Stimulated activated CD4-positive, alpha-beta T cell treated with anti-CD3 and anti-CD28 coated beads, Interleukin-2, amount 100 ng/mL, for 24 hours (primary cell): ENCODE measurements at regions not wholly inside any gene's neighbourhood (a gene's known extent, or its start where the extent isn't known, plus 50 kb on each side); places are given as distances from the start of the nearest gene placed in this dataset.
"Not testable (repeated sequence)": the region's sequence is repeated elsewhere in the genome, so short reads cannot be mapped to it uniquely, and the experiment has no call there.

Experiments
- DNase-seq, 2 donors: peaks; one replicate each; pipeline ENCODE4 v3.0.0-alpha.2; 2020

DNA sequence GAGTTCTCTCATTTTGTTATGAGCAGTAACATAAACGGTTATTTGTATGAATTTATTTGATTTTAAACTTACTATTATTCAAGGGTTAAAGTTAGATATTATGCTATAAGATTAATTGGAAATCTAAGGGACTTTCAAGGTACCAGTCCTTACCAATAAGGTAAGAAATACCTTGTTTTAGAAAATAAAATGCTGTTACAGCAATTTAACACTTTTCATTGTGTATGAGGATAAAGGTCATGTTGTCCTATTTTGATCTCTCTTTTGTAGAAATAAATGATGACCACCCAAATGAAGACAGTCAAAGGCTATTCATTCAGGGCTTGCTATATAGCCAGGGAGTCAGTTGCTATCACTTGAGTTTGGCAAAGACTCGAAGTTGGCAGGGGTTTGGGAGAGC lies 1185.9 kb upstream of the GOT2 start:
- no peak for DNase-seq

DNA sequence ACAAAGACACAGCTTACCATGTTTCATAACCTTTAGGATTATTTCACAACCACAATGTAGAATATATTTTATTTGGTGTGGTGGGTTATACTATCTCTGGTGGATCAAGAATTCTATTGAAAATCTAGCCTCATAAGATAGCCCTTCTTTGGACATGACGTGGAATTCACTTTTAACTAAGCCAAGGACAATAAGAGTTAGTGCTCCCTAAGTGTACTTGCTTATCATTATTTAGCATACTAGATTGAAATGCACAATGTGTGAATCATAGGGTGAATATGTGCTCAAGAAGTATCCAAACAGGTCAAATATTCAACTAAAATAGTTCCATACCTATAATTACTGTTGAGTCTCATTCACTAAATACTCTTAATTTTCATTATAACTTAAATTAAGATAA lies 1179.5 kb upstream of the GOT2 start:
- no peak for DNase-seq

DNA sequence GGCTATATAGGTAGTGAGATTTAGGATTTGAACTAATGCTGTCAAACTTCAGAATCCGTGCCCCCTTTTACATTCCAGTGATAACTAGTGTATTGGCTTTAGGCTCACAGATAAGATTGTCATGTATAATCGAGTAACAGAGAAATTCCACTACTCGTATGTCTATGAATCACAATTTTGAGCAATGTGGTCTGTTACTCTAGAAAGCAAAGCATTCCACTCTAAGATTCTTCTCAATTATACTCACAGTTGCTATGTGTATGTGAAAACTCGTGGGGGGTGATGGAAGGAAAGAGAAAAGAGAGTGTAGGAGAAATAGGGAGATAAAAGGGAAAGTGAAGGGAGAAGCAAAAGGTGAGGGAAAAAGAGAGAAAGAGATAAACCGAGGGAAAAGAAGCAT lies 1175.1 kb upstream of the GOT2 start:
- no peak for DNase-seq

DNA sequence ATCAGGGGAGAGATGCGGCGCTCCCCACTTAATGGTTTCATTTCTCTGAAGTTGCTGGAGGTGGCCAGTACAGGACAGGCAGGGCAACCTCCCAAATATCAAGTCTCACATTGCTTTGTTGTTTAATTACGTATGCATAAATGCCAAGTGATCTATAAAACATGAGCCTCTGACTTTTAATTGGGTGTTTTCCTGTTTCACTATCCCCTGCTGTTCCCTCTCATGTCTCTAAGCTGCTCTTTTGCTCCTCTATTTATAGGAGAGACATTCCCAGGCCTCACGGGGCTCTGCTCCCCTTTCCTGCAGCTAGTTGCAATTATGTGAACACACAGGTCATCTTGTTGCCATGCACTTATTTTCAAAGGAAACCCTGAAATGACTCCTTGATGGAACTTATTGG lies 1173.5 kb upstream of the GOT2 start:
- no peak for DNase-seq

DNA sequence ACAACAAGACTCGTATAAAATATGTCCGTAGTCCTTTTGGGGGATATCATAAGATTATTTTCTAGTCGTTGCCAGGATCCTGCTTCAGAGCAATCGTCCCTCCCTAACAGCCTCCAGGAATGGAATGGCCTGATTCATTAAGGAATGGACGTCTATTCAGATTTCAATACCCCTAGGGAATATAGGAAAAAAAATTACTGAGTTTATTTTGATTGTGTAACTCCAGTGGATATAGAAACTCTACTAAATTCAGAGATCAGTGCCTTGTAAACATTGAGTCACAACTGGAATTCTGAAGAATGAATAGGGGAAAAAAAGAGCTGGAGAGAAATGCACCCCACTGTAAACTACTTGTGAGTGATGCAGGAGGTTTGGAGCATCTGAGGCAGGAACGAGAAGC lies 1171.5 kb upstream of the GOT2 start:
- no peak for DNase-seq

DNA sequence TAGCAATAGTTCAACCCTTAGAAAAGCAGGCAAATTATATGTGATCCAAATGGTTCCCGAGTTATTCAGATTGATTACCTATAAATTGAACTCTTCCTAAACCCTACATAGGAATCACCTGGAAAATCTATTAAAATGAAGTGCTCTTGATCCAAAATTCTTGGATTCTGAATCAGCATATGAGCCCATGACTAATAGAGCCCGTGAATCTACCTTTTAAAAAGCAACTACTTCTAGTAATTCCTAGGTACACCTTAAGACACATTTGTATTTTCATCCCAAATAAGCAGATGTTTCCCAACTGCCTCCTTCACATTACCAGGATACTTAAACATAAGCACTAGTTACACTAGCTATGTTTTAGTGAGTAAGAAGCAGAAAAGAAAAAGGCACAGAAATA lies 1171.0 kb upstream of the GOT2 start:
- DNase-seq: no peak

DNA sequence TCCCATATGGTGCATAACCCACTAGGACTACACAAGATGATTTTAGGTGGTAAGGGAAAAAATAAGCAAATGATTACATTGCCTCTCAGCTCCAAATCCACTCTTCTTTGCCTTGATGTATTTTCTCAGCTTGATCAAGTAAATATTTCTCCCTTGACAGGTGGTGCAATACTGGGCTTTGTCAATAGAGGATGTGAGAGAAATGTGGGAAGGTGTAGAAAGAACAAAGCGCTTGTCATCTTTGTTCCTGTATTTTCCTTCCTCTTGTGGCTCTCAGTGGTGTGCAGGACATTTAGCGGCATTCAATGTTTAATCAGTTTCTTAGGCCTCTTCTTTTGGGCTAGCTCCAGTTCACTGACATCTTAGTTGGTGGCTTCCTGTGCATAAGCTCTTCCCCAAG lies 1165.8 kb upstream of the GOT2 start:
- DNase-seq: no peak

DNA sequence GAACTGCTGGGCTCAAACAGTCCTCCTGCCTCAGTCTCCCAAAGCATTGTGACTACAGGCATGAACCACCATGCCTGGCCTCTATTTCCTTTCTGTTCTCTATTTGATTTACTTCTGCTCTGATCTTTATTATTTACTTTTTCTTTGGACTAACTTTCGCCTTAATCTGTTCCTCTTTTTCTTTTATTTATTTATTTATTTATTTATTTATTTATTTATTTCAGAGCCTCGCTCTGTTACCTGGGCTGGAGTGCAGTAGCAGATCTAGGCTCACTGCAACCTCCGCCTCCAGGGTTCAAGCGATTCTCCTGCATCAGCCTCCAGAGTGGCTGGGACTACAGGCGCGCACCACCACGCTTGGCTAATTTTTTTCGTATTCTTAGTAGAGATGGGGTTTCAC lies 1158.3 kb upstream of the GOT2 start:
- no peak for DNase-seq

DNA sequence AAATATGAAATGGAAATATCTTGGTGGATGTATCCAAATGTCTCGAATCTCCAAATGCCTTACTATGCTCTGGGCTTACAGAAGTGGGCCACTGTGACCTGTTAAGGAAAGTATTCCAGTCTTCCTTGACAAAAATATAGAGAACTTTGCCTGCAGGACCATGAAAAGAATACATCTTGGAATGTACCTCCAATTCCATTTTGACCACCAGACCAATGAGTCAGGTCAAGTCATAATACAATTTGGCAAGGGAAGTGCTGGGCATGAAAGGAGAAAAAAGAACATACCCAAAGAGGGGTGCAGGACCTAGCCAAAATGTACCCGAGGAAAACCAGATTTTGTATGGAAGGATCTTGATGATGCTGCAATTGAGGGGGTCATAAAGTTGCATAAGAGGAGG lies 1153.7 kb upstream of the GOT2 start:
- no peak for DNase-seq

DNA sequence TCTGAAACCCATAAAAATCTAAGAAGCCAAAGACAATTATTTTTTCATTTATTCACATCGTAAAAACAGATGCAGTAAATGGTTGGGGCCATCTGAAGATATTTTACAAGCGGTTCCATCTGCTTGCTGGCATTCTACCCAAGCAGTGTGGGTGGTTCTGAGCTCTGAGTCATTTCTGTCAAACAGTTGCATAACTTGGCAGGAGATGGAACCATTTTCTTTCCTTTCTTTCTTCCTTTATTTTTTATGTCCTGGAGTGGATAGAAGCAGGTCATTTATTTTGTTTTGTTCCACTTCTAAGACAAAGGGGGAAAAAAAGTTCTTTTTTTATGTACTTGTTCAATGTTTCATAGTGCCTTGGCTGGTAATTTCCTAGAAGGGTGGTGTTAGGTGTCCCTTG lies 1151.9 kb upstream of the GOT2 start:
- DNase-seq: no peak

DNA sequence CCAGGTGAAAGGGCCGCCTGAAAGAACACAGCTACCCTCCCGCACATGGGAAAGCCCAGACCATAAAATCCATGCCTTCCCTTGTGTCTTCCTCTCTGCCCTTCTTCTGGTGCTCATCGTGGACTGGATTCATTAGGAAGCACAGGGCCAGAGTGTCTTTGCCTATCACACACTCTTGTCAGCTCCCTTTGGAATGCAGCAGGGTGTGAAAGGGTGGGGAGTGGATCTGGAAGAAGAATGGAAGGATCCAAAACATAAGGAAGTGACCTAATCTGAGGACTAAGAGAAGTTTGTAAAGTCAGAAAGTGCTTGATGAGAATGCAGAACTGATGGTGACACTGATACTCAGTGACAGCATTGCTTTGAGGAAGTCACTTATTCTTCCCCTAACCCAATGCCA lies 1147.3 kb upstream of the GOT2 start:
- DNase-seq: no peak

DNA sequence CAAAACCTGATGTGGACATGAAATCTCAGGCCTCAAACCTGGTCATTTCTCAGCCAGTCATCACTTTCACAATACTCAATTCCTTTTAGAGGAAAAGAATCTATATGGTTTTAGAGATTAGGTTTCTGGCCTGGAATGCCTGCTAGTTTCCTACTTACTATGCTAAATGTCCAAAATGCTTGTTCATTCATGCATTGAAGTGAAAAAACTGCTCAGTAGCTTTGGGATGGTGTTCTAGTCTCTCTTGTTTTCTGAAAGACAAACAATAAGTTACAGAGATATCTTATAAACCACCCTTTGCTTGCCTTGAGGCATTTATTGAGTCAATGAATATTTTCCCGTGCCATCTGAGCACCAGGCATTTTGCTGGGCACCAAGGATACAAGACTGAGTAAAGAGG lies 1146.5 kb upstream of the GOT2 start:
- DNase-seq: no peak

DNA sequence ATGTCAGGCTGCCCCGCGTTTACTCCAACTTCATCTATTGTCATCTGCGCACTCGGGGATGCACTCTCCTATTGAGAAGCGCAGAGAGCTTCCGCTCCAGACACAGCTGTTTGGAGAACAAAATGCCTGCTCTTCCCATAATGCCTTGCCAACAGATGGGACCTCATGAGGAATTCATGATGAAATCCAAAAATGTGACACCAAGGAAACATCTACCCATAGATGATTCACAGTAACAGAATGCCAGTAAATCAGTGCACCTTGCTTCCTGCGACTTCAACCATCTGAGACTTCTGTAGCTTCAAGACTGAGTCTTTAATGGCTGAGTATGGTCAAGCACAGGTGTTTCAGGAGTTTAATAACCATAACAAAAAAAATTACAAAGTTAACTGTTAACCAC lies 1144.9 kb upstream of the GOT2 start:
- no peak for DNase-seq

DNA sequence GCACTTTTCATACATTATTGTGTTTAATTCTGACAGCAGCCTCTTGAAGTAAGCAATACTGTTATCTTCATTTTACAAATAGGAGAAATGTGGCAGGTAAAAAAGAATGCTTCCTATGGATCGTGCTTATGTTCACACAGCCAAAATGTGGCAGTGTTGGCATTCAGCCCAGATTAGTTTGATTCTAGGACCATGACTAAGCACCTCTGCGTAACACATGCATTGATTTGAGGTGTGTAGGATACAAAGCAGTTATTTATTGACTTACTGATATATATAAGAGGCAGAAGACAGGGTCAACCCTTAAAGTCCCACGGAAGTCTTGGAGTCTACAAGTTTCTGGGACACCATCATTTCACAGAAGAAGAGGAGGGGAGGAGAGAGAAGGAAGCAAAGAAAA lies 1144.4 kb upstream of the GOT2 start:
- no peak for DNase-seq

DNA sequence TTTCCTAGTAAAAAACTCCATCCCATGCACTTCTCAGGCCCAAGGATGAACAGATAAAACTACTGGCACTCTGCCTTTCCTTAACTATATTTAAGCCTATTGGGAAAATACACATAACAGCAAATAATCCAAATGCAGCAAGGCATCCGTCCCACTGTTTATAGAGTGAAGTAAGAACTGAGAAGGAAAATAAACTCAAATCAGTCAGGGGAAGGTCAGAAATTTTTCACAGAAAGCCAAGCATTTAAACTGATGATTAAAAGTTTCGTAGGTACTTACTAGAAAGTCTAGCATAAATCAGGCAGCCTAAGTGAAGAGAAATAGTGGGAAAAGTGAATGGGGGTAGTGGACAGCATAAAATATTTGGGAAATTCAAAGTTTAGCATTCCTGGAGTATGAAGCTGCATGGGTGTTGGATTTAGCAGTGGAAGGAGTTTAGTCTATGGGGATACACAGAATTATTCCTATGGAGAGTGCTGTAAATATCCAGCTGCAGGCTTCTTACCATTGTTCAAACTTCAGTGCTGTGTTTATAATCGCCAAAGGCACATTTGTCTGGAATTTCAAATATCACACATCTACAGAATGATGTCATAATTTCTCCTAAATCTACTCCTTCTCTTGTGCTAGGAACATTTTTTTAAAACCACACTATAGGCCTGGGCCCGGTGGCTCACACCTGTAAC lies 1131.0 kb upstream of the GOT2 start:
- no peak for DNase-seq

DNA sequence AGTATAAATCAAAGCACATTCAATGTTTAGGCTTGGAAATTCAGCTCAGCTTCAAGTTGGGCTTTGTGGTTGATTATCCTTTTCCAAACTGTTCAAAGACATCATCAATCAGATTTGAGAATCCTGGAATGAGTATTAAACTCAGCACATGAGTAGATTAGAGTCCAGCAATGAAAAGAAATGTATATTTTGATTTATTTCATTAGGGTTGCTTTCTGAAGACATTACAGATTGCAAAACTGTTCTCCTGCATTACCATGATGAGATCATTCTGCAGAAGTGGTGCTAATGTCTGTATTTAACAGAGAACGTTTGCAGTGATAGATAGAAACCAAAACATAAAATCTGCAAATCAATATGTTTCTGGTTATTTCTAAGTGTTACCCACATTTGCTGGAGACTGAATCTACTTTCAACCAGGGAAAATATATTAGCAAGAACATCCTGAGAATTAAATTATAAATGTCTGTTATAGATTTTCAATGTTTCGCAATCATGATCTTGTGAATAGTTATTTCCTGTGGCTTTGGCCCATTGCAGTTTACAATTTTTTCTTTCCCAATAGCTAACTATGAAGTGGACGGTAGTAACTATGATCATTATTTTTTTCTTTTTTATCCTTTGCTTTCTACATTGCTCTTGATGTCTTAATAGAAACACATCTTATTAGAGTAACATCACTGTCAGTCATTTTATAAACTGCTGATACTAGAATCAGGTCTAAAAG lies 1125.7 kb upstream of the GOT2 start:
- DNase-seq: no peak

DNA sequence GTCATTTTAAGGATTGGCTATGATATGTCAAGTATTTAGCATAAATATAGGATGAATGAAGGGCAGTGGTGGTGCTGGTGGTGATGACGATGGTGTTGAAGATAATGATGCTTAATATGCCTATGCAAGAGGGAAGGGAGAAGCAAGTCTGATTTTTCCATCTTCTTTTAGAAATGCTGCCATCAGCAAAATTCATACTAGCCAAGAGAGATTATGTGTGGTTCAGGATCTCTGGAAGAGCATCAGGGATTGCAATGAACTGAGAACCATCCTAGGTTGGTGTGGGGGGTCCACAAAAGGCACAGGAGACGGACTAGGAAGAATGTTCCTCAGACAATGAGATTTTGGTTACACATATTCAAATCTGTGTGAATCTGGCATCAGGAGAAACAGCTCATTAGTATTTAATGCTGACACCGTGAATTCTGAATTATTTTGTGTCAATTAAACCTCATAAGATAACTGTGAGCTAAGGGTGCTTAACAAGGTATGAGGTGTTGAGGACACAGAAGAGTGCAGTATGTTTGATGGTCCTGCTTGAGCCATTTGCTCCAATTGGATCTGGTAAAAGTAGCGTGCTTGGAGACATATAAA lies 1120.8 kb upstream of the GOT2 start:
- no peak for DNase-seq

DNA sequence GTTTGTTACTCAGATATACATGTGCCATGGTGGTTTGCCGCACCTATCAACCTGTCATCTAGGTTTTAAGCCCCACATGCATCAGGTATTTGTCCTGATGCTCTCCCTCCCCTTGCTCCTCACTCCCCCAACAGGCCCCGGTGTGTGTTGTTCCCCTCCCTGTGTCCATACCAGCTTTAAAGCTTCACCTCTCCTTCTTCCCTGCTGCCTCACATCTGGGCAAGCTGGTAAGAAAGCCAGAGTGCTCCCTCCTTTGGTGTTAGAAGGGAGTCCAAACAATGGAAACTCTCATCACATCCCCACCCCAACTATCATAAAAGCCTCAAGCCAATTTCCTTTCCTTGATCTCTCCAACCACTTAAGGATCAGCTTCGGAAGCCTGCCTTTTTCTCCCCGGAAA lies 1115.6 kb upstream of the GOT2 start:
- DNase-seq: no peak

DNA sequence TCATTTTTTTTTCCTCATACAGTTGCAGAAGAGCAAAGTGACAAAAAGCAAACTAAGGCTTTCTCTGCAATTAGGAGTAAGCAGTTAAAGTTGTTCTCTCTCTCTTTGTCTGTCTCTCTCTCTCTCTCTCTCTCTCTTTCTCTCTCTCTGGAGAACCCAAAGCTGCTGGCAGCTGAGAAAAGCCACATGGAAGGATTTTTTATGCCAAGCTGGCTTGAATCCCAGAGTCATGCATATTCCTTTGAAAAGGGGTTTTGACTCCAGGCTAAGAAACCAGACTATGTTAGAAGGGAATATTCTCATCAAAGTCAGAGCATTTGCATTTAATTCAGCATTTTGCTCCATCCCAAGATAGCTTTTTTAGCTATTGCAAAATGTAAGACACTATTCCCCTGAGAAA lies 1114.2 kb upstream of the GOT2 start:
- DNase-seq: no peak

DNA sequence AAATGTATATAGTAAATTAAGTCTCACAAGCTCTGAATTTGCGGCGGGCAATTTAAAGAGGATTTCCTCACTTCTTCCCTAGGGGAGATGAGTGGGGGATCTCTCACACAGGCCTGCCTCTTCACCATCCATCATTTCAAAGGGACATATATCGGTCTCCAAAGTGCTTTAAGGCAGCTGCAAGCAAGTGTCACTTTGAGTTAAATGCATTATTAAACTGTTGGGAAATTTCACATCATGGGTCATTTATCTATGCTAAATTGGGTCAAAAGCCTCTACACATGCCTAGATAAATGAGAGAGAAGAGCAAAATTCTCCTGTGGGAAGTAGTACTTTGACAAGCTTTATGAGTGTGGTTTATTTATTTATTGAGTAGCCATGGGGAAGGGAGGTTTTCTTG lies 1106.1 kb upstream of the GOT2 start:
- DNase-seq: no peak

DNA sequence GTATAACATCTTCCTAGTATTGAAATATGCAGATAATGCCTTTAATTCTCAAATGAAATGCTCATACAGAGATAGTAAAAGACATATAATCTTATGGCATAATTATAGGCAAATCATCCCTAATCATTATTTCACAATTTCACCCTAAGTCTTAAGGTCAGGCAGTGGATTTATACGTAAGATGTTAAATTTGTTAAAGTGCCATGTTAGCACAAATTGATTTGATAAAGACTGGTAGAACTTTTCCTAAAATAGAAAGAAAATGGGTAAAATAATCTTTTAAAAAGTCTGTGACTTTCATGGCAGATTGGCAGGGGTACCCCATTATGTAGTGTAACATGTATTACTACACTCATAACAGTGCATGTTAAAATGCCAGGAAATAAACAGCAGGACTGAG lies 1092.7 kb upstream of the GOT2 start:
- DNase-seq: no peak

DNA sequence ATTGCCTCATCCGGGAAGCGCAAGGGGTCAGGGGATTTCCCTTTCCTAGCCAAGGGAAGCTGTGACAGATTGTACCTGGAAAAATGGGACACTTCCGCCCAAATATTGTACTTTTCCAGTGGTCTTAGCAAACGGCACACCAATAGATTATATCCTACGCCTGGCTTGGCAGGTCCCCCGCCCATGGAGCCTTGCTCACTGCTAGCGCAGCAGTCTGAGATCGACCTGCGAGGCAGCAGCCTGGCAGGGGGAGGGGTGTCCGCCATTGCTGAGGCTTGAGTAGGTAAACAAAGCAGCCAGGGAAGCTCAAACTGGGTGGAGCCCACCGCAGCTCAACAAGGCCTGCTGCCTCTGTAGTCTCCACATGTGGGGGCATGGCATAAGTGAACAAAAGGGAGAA lies 1075.4 kb upstream of the GOT2 start:
- not testable (repeated sequence) for DNase-seq

DNA sequence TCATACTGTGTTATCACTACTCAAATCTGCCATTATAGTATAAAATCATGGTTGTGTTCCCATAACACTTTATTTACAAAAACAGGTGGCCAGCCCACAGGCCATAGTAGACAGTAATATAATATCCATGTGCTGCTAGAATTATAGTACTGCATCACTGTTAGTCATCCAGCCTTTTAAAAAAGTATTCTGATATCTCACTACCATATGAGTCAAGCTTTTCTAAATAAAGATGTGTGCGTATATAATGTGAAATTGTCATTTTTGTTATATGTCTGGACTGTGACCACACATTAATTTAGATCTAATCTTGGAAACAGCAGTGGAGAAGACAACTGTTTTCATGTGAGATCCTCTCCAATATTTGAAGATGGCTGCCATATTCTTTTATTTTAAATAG lies 1049.1 kb upstream of the GOT2 start:
- no peak for DNase-seq

DNA sequence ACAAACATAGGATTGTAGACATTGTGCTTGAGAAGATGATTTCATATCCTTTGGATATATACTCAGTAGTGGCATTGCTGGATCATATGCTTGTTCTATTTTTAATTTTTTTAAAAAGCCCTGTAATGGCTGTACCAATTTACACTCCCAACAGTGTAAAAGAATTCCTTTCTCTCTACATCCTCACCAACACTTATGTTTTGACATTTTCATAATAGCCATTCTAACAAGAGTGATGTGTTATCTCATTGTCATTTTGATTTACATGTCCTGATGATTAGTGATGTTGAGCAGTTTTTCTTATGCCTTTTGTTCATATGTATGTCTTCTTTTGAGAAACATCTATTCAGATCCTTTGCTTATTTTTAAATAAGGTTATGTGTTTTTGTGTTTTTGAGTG lies 1039.2 kb upstream of the GOT2 start:
- no peak for DNase-seq

DNA sequence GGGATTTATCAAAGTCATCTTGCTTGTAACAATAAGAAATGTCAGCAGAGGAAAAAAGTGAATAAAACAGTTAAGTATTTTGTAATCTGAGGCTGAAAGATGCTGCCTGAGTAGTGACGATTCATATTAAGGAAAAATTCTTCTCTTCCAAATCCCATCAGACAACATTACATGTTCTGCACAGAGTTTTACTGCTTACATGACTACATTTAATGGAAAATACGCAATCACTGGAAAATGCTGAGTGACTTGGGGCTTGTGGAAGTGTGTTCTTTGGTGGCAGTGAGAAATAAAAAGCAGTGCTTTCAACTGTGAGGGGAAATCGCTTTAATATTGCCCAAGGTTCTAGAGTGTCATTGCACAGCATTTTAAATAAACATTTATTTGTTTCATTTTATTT lies 1025.2 kb upstream of the GOT2 start:
- DNase-seq: no peak
